ENCODE measurements at regions not wholly inside any gene's neighbourhood (a gene's known extent, or its start where the extent isn't known, plus 50 kb on each side); places are given as distances from the start of the nearest gene placed in this dataset.
"Not testable (repeated sequence)": the region's sequence is repeated elsewhere in the genome, so short reads cannot be mapped to it uniquely, and the experiment has no call there.

DNA sequence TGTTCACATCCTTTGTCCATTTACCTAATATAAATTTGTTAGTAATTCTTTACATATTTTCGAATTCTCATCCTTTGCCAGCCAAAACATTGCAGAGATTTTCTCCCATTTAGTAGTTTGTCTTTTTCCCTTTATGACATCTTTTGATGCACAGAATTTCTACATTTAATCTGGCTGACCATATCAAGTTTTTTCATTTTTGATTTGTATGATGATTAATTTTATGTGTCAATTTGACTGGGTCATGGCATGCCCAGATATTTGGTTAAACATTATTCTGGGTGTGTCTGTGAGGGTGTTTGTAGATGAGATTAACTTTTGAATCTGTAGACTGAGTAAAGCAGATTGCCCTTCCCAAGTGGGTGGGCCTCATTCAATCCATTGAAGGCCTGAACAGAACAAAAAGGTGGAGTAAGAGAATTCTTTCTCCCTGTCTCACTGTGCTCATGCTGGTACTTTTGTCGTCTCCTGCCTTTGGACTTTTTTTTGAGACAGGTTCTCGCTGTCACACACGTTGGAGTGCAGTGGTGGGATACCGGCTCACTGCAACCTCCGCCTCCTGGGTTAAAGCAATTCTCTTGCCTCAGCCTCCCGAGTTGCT lies 72.1 kb upstream of the EPB41L1 start:
- DNase-seq (ENCODE audit: low spot score): no peak

DNA sequence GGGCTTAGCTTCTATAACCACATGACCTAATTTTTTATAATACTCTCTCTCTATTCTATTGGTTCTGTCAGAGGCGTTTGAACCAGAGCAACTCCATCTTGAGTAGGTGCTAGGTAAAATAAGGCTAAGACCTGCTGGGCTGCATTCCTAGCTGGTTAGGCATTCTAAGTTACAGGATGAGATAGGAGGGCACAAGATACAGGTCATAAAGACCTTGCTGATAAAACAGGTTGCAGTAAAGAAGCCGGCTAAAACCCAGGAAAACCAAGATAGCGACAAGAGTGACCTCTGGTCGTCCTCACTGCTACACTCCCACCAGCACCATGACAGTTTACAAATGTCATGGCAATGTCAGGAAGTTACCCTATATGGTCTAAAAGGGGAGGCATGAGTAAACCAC lies 71.3 kb upstream of the EPB41L1 start:
- DNase-seq (ENCODE audit: low spot score): not testable (repeated sequence)

DNA sequence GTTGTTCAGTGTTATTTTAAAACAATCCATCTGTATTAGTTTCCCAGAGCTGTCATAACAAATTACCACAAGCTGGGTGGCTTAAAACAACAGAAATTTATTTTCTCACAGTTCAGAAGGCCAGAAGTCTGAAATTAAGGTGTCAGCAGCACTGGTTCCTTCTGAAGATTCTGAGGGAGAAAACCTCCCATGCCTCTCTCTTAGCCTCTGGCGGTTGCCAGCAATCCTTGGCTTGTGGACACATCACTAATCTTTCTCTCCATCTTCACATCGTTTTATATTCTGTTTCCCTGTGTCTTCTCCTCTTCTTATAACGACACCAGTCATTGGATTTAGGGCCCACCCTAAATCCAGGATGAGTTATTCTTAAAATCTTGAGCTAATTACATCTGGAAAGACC lies 70.2 kb upstream of the EPB41L1 start:
- DNase-seq (ENCODE audit: low spot score): no peak

GRCh38 chr20:36084897-36085613 lies 69.5 kb upstream of the EPB41L1 start:
- no peak for DNase-seq (ENCODE audit: low spot score)

GRCh38 chr20:36085686-36086267 lies 68.8 kb upstream of the EPB41L1 start:
- peak; percentile 60 for DNase-seq (ENCODE audit: low spot score)

- DNase-seq (ENCODE audit: low spot score): no peak
Observed at GRCh38 chr20:36086767-36087166, 67.8 kb upstream of the EPB41L1 start.

DNA sequence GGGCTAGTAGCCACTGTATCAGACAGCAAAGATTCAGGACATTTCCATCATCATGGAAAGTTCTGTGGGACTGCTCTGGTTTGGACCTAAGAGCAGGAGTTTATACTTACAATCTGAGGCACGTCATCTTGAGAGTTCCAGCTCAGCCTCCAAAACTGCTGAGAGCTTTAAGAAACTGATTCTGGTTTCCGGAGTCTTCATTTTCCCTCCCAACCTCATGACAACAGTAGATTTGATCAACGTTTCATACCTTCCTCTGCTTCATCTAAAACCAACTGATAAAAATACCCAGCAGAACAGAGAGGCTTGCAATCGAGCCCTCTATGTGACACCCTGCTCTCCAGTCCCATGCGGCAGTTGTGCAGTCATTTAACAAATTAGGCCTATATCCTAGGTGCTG lies 64.3 kb upstream of the EPB41L1 start:
- no peak for DNase-seq (ENCODE audit: low spot score)

GRCh38 chr20:36091561-36092397 lies 62.8 kb upstream of the EPB41L1 start:
- DNase-seq (ENCODE audit: low spot score): no peak

DNA sequence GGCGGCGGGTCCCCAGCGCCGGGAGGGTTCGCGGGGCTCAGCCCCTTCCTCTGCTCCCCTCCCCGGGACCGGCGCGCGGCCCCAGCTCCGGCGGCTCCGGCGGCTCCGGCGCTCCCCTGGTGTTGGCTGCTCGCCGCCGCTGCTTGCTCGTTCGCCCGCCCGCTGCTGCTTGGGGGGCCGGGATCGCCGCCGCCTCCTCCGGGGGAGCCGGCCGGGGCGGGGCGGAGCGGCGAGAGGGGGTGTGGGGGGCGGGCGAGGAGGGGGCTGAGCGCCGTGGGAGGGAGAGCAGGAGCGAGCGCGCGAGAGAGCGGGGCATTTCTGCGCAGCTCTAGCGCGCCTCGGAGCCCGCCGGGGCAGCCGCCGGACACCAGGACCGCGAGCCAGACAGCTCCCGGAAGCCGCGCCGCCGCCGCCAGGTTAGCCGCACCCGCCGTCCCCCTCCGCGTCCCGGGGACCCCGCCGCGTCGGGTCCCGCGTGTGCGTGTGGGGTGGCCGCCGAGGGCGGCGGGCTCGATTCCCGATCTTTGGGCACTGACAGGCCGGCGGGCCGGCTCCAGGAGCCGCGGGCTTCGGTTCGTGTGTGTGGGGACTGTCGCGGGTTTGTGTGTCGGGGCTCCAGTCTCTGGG lies 62.0 kb upstream of the EPB41L1 start:
- DNase-seq (ENCODE audit: low spot score): peak; percentile 66

GRCh38 chr20:36093025-36093803 lies 61.3 kb upstream of the EPB41L1 start:
- DNase-seq (ENCODE audit: low spot score): peak; percentile 35

GRCh38 chr20:36093804-36094145 lies 60.8 kb upstream of the EPB41L1 start:
- no peak for DNase-seq (ENCODE audit: low spot score)

GRCh38 chr20:36094497-36094896 lies 60.0 kb upstream of the EPB41L1 start:
- DNase-seq (ENCODE audit: low spot score): no peak

- DNase-seq (ENCODE audit: low spot score): no peak
Observed at GRCh38 chr20:36096435-36096834, 58.1 kb upstream of the EPB41L1 start.

DNA sequence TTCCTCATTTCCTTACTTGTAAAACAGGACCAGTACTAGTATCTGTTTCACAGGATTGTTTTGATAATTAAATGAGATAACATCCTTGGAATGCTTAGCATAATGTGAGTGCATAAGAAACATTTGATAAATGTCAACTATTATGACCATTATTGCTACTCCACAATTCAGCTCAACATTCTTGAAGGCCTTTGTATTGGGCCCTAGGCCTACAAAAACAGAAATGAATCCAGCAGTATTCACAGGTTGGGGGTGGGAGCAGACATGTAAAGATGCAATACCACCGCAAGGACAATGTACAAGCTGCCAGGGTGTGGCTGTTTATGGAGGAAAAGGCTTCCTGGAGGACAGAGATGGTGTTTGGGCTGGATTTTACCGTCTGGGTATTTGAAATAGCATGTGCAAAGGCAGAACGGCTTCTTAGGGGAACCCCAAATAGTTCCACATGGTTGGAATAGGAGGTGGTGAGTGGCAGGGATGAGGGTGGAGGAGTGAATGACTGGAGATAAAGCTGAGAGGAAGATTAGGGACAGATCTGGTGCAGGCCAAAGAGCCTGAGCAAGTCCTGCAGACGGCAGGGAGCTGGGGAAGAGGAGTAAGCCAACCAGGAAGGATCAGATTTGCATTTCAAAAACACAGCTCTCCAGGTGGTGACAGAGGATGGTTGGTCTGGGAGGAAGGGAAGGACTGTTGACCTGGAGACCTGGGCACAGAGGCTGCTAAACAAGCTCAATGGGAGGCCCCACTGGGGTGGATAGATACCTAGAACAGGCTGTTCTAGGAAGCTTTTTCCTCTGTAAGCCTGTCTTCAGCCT lies 57.0 kb upstream of the EPB41L1 start:
- no peak for DNase-seq (ENCODE audit: low spot score)

- no peak for DNase-seq (ENCODE audit: low spot score)
Observed at GRCh38 chr20:36098364-36098763, 56.2 kb upstream of the EPB41L1 start.

DNA sequence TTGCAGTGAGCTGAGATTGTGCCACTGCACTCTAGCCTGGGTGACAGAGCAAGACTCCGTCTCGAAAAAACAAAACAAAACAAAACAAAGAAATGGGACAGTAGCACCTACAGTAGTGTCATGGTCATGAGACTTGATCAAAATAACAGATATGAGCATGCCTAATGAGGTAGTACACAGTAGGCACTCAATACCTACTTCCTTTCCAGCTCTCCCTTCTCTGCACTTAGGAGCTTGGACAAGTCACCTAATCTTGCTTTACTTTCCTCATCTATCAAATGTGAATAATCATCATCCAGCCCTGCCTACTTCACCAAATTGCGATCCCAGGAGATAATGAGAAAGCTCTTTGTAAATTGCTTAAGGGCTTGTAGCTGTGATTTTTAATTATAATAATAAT lies 55.4 kb upstream of the EPB41L1 start:
- no peak for DNase-seq (ENCODE audit: low spot score)

DNA sequence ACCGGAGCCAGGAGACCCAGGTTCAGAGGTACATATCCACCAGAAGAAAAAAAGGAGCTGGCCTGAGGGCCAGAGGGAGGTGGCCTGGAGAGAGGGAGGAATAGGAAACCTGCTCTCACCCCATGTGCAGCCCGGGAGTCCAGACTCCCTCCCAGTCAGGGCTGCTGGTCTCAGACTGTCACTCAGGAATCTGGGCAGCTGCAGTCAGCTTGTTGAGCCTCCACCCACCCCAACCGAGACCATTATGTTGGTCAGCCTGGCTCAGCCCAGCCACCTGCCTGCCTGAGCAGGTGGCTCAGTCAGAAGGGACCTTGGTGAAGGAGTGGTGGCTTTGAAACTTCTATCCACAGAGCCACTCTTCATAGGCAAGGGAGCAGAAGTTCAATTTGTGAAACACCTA lies 53.3 kb upstream of the EPB41L1 start:
- DNase-seq (ENCODE audit: low spot score): no peak

- DNase-seq (ENCODE audit: low spot score): no peak
Observed at GRCh38 chr20:36102306-36102705, 52.2 kb upstream of the EPB41L1 start.

DNA sequence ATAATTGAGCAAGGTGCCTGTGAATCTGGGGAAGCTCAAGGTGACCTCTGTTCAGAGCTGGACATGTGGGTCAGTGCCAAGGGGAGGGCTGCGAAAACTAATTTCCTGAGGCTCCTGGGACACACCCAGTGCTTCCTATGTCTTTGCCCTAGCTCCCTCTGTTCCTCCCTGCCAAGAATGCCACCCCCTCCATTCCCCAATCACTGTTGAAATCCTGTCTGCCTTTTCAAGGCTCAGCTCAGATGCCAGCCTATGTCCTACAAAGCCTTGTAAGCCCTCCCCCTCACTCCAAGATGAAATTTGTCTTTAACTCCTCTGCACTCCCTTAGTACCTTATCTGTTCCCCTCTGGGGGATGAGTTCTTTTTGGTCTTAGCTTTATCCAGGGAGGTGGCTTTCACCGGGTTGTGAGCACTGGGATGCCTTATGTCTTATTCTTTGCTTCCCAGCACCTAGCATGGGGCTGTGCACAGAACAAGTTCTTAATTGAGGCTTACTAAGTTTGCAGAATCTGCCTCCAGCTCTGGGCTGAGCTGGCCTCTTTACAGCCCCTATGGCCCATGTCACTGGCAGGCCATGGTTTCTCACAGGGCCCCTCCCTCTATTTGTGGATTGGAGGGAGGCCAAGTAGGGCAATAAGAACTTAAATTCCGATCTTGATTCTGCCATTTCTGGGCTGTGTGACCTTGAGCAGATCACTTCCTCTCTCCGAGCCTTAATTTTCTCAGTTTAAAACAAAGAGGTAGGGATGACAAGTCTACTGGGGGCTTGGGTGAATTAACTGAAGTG lies 51.5 kb upstream of the EPB41L1 start:
- DNase-seq (ENCODE audit: low spot score): no peak

GRCh38 chr20:36104244-36104643 lies 50.3 kb upstream of the EPB41L1 start:
- DNase-seq (ENCODE audit: low spot score): no peak

All from AG08396 (cell line).